Tibial nerve (tissue), 4 donors: ENCODE measurements at regions not wholly inside any gene's neighbourhood (a gene's known extent, or its start where the extent isn't known, plus 50 kb on each side); places are given as distances from the start of the nearest gene placed in this dataset.

Source experiments
- CTCF ChIP-seq, 5 experiments: fragments of 200-600 bp in 3 of 5; fragments of 450-650 bp in 2 of 5; sonication (generic) in 3 of 5; IDR thresholded peaks; one replicate each; pipeline ENCODE4 v1.5.1; 2016 to 2019; ENCODE audit warnings: antibody characterized with exemption in 5 of 5, mild to moderate bottlenecking in 3 of 5, moderate library complexity in 2 of 5
- EP300 ChIP-seq, 2 donors: sonication (generic); formaldehyde crosslinking; IDR thresholded peaks; one replicate each; pipeline ENCODE4 v1.6.1; 2017; ENCODE audit warnings: antibody characterized with exemption in 2 of 2, mild to moderate bottlenecking in 1 of 2
- POLR2A ChIP-seq, 2 donors: fragments of 450-650 bp; IDR thresholded peaks; one replicate each; pipeline ENCODE4 v1.6.1; 2017; ENCODE audit warnings: antibody characterized with exemption in 2 of 2, mild to moderate bottlenecking in 2 of 2, moderate library complexity in 2 of 2

- TF ChIP-seq CTCF (IDR thresholded peaks at IDR 0.05): no peak
- TF ChIP-seq POLR2A (IDR thresholded peaks at IDR 0.05): no peak
- no peak for TF ChIP-seq EP300 (IDR thresholded peaks at IDR 0.05)
Observed at GRCh38 chr7:126368-126767, 66.0 kb upstream of the FAM20C start.
